ENCODE measurements at regions not wholly inside any gene's neighbourhood (a gene's known extent, or its start where the extent isn't known, plus 50 kb on each side); places are given as distances from the start of the nearest gene placed in this dataset.

DNA sequence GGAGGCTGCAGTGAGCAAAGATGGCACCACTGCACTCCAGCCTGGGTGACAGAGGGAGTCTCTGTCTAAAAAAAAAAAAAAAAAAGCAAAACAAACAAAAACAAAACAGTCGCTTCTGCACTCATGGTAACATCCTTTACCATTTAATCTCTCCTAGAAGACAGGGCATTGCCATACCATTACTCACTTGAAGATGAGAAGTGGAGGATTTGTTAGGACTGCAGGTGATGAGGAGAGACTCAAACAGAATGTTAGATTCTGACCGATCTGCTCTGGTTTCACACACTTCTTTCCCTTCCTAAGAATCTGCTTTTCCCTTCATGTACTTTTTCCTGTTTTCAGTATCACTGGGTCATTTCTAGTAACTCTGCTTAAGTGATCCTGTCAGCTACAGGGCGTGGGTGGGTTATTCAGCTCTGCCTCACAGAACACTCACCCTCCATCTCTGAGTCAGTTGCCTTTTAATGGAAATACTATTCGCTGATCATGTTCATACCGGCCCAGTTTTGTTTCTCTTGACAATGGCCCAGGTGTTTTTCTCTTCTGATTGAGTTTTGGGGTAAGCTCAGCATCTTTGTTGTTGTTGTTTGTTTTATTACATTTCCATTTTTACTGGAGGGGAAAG is 148.0 kb upstream of the ERG start:
- TF ChIP-seq POLR2AphosphoS5 (IDR thresholded peaks at IDR 0.05; ENCODE audit: low read depth) (no peak), GABPA (IDR thresholded peaks at IDR 0.05; ENCODE audit: low read depth) (no peak)
- TF ChIP-seq, protein P1, sequence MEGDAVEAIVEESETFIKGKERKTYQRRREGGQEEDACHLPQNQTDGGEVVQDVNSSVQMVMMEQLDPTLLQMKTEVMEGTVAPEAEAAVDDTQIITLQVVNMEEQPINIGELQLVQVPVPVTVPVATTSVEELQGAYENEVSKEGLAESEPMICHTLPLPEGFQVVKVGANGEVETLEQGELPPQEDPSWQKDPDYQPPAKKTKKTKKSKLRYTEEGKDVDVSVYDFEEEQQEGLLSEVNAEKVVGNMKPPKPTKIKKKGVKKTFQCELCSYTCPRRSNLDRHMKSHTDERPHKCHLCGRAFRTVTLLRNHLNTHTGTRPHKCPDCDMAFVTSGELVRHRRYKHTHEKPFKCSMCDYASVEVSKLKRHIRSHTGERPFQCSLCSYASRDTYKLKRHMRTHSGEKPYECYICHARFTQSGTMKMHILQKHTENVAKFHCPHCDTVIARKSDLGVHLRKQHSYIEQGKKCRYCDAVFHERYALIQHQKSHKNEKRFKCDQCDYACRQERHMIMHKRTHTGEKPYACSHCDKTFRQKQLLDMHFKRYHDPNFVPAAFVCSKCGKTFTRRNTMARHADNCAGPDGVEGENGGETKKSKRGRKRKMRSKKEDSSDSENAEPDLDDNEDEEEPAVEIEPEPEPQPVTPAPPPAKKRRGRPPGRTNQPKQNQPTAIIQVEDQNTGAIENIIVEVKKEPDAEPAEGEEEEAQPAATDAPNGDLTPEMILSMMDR (IDR thresholded peaks at IDR 0.05; ENCODE audit: insufficient read depth, low read length): no peak
- TF ChIP-seq, protein P2, sequence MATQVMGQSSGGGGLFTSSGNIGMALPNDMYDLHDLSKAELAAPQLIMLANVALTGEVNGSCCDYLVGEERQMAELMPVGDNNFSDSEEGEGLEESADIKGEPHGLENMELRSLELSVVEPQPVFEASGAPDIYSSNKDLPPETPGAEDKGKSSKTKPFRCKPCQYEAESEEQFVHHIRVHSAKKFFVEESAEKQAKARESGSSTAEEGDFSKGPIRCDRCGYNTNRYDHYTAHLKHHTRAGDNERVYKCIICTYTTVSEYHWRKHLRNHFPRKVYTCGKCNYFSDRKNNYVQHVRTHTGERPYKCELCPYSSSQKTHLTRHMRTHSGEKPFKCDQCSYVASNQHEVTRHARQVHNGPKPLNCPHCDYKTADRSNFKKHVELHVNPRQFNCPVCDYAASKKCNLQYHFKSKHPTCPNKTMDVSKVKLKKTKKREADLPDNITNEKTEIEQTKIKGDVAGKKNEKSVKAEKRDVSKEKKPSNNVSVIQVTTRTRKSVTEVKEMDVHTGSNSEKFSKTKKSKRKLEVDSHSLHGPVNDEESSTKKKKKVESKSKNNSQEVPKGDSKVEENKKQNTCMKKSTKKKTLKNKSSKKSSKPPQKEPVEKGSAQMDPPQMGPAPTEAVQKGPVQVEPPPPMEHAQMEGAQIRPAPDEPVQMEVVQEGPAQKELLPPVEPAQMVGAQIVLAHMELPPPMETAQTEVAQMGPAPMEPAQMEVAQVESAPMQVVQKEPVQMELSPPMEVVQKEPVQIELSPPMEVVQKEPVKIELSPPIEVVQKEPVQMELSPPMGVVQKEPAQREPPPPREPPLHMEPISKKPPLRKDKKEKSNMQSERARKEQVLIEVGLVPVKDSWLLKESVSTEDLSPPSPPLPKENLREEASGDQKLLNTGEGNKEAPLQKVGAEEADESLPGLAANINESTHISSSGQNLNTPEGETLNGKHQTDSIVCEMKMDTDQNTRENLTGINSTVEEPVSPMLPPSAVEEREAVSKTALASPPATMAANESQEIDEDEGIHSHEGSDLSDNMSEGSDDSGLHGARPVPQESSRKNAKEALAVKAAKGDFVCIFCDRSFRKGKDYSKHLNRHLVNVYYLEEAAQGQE (IDR thresholded peaks at IDR 0.05; ENCODE audit: insufficient replicate concordance, low read depth): no peak
